ENCODE measurements at regions not wholly inside any gene's neighbourhood (a gene's known extent, or its start where the extent isn't known, plus 50 kb on each side); places are given as distances from the start of the nearest gene placed in this dataset.

GRCh38 chr7:115078386-115078785 lies 156.5 kb downstream of the MDFIC start:
- Histone ChIP-seq H3K36me3 (ENCODE audit: control insufficient read depth in 2 of 2, extremely low read depth in 1 of 2, insufficient read depth in 2 of 2, low read length in 2 of 2) (no peaks in the 10 kb centered on the region), H3K4me2 (ENCODE audit: insufficient read depth, low read length) (no peak overlapping the region), H3K4me1 (ENCODE audit: control insufficient read depth, extremely low read depth, insufficient read depth, low read length) (no peaks in the 10 kb centered on the region), H3K79me2 (ENCODE audit: control insufficient read depth, insufficient read depth, low read length) (no peaks in the 10 kb centered on the region), H3K9ac (replicated peaks; ENCODE audit: extremely low read depth, insufficient read depth, low read length) (no peak overlapping the region), H2AFZ (ENCODE audit: low read depth, low read length) (no peak overlapping the region), H4K20me1 (replicated peaks; ENCODE audit: control insufficient read depth, extremely low read depth, insufficient read depth, low read length) (no peaks in the 10 kb centered on the region), H3K27me3 (ENCODE audit: control insufficient read depth in 2 of 2, insufficient read depth in 2 of 2, low read length in 2 of 2) (peaks cover 0 to 1% of the 10 kb centered on the region in 2 experiments), H3K27ac (ENCODE audit: insufficient read depth, low read depth, low read length) (no peak overlapping the region), H3K9me3 (replicated peaks; ENCODE audit: control insufficient read depth, insufficient read depth, low read length) (no peaks in the 10 kb centered on the region), H3K4me3 (replicated peaks in 1 of 3; ENCODE audit: insufficient read depth in 1 of 3, low read depth in 1 of 3, low read length in 3 of 3) (no peak overlapping the region), H3K9me1 (replicated peaks; ENCODE audit: control insufficient read depth, extremely low read depth, insufficient read depth, low read length) (peaks cover 3% of the 10 kb centered on the region)
- no peak for TF ChIP-seq MAX (IDR thresholded peaks at IDR 0.05; ENCODE audit: insufficient read depth, insufficient read length)
- no peak for TF ChIP-seq CTCF (IDR thresholded peaks at IDR 0.05; ENCODE audit: extremely low read depth in 1 of 2, insufficient read depth in 1 of 2, low read depth in 1 of 2, low read length in 2 of 2)
- no peak for TF ChIP-seq EZH2 (IDR thresholded peaks at IDR 0.05; ENCODE audit: borderline replicate concordance, low read depth, low read length, severe bottlenecking)
- TF ChIP-seq FOS (IDR thresholded peaks at IDR 0.05; ENCODE audit: borderline replicate concordance, insufficient read depth, low read length), result no peak
- no peak for TF ChIP-seq GATA2 (IDR thresholded peaks at IDR 0.05; ENCODE audit: insufficient read depth, insufficient read length, low read depth, low read length)
- no peak for TF ChIP-seq POLR2AphosphoS5 (IDR thresholded peaks at IDR 0.05; ENCODE audit: insufficient read depth, low read depth, low read length)
- no peak for TF ChIP-seq POLR2A (IDR thresholded peaks at IDR 0.05; ENCODE audit: low read depth, low read length)
- TF ChIP-seq JUN (IDR thresholded peaks at IDR 0.05; ENCODE audit: borderline replicate concordance, insufficient read depth, insufficient read length, low read depth), result no peak
- TF ChIP-seq MYC (IDR thresholded peaks at IDR 0.05; ENCODE audit: low read depth, low read length), result no peak
- BruUV-seq (replicated peaks), result no TSS peak
- intact Hi-C loops (cut with micrococcal nuclease) (no loop called here), dilution Hi-C loops (cut with MboI; ENCODE audit: extremely low pct_ligation_motif_present, low sequenced_read_pairs) (no loop called here)
- DNase-seq (ENCODE audit: low read depth, low spot score) (no peak), FAIRE-seq (no peak)
- POLR2A ChIA-PET, result no interaction called here
- CTCF ChIA-PET, result no interaction called here

Data from endothelial cell of umbilical vein (primary cell).